H9 (cell line): ENCODE measurements at regions not wholly inside any gene's neighbourhood (a gene's known extent, or its start where the extent isn't known, plus 50 kb on each side); places are given as distances from the start of the nearest gene placed in this dataset.
A peak's percentile ranks its signal among the peaks of the same experiment; 100 is the strongest.

Experiments used
- DNase-seq: peaks from one replicate; pipeline ENCODE4 v3.0.0-alpha.2; 2017
- H2AFZ ChIP-seq: one replicate; pipeline ENCODE4 v1.6.1; 2013; ENCODE audit warnings: mild to moderate bottlenecking, low read length, control low read depth, moderate library complexity
- H2AK5ac ChIP-seq: 2 replicates; pipeline ENCODE4 v1.6.1; 2013; ENCODE audit warnings: low read length, control low read depth, mixed read lengths; ENCODE audit not compliant: insufficient read length
- H2BK120ac ChIP-seq: one replicate; pipeline ENCODE4 v1.6.1; 2013; ENCODE audit warnings: low read depth, mild to moderate bottlenecking, low read length, control low read depth, inconsistent platforms; ENCODE audit not compliant: poor library complexity, severe bottlenecking
- H2BK12ac ChIP-seq: 2 replicates; pipeline ENCODE4 v1.6.1; 2013; ENCODE audit warnings: low read length, control low read depth, mixed read lengths, low read depth; ENCODE audit not compliant: insufficient read length
- H2BK15ac ChIP-seq: 2 replicates; pipeline ENCODE4 v1.6.1; 2013; ENCODE audit warnings: low read depth, low read length, control low read depth
- H2BK20ac ChIP-seq: one replicate; pipeline ENCODE4 v1.6.1; 2013; ENCODE audit warnings: low read depth, mild to moderate bottlenecking, low read length, control low read depth, inconsistent platforms; ENCODE audit not compliant: poor library complexity, severe bottlenecking
- H2BK5ac ChIP-seq: 2 replicates; pipeline ENCODE4 v1.6.1; 2013; ENCODE audit warnings: low read length, control low read depth, mixed read lengths; ENCODE audit not compliant: insufficient read length
- H3K14ac ChIP-seq: 2 replicates; pipeline ENCODE4 v1.6.1; 2013; ENCODE audit warnings: low read length, control low read depth; ENCODE audit not compliant: insufficient read depth
- H3K18ac ChIP-seq: 2 replicates; pipeline ENCODE4 v1.6.1; 2013; ENCODE audit warnings: low read depth, mild to moderate bottlenecking, mixed read lengths, low read length, control low read depth; ENCODE audit not compliant: insufficient read length
- H3K23ac ChIP-seq: 2 replicates; pipeline ENCODE4 v1.6.1; 2013; ENCODE audit warnings: low read length, control low read depth, mixed read lengths, low read depth; ENCODE audit not compliant: insufficient read length
- H3K23me2 ChIP-seq: 2 replicates; pipeline ENCODE4 v1.6.1; 2013; ENCODE audit warnings: low read depth, mild to moderate bottlenecking, mixed read lengths, low read length, control low read depth; ENCODE audit not compliant: insufficient read length, poor library complexity, severe bottlenecking
- H3K27ac ChIP-seq: 2 replicates; pipeline ENCODE4 v1.5.1; 2013; ENCODE audit warnings: low read length, control low read depth, mixed read lengths, low read depth; ENCODE audit not compliant: insufficient read length
- H3K27me3 ChIP-seq: 2 replicates; pipeline ENCODE4 v1.6.1; 2013; ENCODE audit warnings: low read length, control low read depth, inconsistent platforms; ENCODE audit not compliant: insufficient read depth
- H3K4ac ChIP-seq: 2 replicates; pipeline ENCODE4 v1.6.1; 2013; ENCODE audit warnings: low read depth, mild to moderate bottlenecking, control low read depth, inconsistent platforms, low read length, moderate library complexity
- H3K4me1 ChIP-seq: 2 replicates; pipeline ENCODE4 v1.6.1; 2013; ENCODE audit warnings: low read length, control low read depth, inconsistent platforms; ENCODE audit not compliant: insufficient read depth
- H3K4me2 ChIP-seq: 2 replicates; pipeline ENCODE4 v1.6.1; 2013; ENCODE audit warnings: low read length, control low read depth, mixed read lengths; ENCODE audit not compliant: insufficient read length, insufficient read depth
- H3K56ac ChIP-seq: 2 replicates; pipeline ENCODE4 v1.6.1; 2013; ENCODE audit warnings: low read depth, mild to moderate bottlenecking, mixed read lengths, low read length, control low read depth; ENCODE audit not compliant: insufficient read length
- H3K79me1 ChIP-seq: 2 replicates; pipeline ENCODE4 v1.6.1; 2013; ENCODE audit warnings: low read depth, mild to moderate bottlenecking, moderate library complexity, low read length, control low read depth, inconsistent platforms; ENCODE audit not compliant: insufficient read depth, poor library complexity, severe bottlenecking
- H3K79me2 ChIP-seq: 2 replicates; pipeline ENCODE4 v1.6.1; 2013; ENCODE audit warnings: low read length, control low read depth, inconsistent platforms; ENCODE audit not compliant: insufficient read depth
- H3K9ac ChIP-seq: 2 replicates; pipeline ENCODE4 v1.6.1; 2013; ENCODE audit warnings: low read length, control low read depth, mixed read lengths; ENCODE audit not compliant: insufficient read length; ENCODE audit errors: extremely low read depth
- H3K9me3 ChIP-seq: one replicate; pipeline ENCODE4 v1.6.1; 2013; ENCODE audit warnings: low read depth, low read length, inconsistent platforms; ENCODE audit not compliant: control insufficient read depth
- H3T11ph ChIP-seq: one replicate; pipeline ENCODE4 v1.6.1; 2013; ENCODE audit warnings: mild to moderate bottlenecking, low read length, control low read depth, inconsistent platforms
- H4K20me1 ChIP-seq: one replicate; pipeline ENCODE4 v1.6.1; 2013; ENCODE audit not compliant: control insufficient read depth, insufficient read length, insufficient read depth
- H4K5ac ChIP-seq: 2 replicates; pipeline ENCODE4 v1.6.1; 2013; ENCODE audit warnings: low read depth, mild to moderate bottlenecking, mixed read lengths, low read length, control low read depth; ENCODE audit not compliant: insufficient read length
- H4K8ac ChIP-seq: replicated peaks from 2 replicates; pipeline ENCODE4 v1.6.1; 2013; ENCODE audit warnings: low read length, control low read depth, mixed read lengths, low read depth; ENCODE audit not compliant: insufficient read length
- H4K91ac ChIP-seq: 2 replicates; pipeline ENCODE4 v1.6.1; 2013; ENCODE audit warnings: low read depth, mild to moderate bottlenecking, moderate library complexity, mixed read lengths, low read length, control low read depth; ENCODE audit not compliant: insufficient read length
- H3K27ac Mint-ChIP-seq, 3 experiments: 2 replicates in 2 of 3; 3 replicates in 1 of 3; pipeline ENCODE4 v1.8.0; 2020 to 2021; ENCODE audit warnings: mixed read lengths in 3 of 3, mild to moderate bottlenecking in 1 of 3, moderate library complexity in 1 of 3
- H3K27me3 Mint-ChIP-seq: 2 replicates; pipeline ENCODE4 v1.8.0; 2021; ENCODE audit warnings: low read depth, mild to moderate bottlenecking, moderate library complexity, mixed read lengths
- H3K36me3 Mint-ChIP-seq, 3 experiments: 2 replicates in 2 of 3; 3 replicates in 1 of 3; pipeline ENCODE4 v1.8.0; 2020 to 2021; ENCODE audit warnings: low read depth in 3 of 3, mixed read lengths in 3 of 3; ENCODE audit not compliant: insufficient read depth in 1 of 3
- H3K4me1 Mint-ChIP-seq, 2 experiments: 2 replicates each; pipeline ENCODE4 v1.8.0; 2020; ENCODE audit warnings: mixed read lengths in 2 of 2
- H3K4me3 Mint-ChIP-seq, 2 experiments: 2 replicates in 1 of 2; 3 replicates in 1 of 2; pipeline ENCODE4 v1.8.0; 2020 to 2021; ENCODE audit warnings: mild to moderate bottlenecking in 2 of 2, mixed read lengths in 2 of 2, moderate library complexity in 1 of 2
- H3K9me3 Mint-ChIP-seq, 2 experiments: 2 replicates in 1 of 2; 3 replicates in 1 of 2; pipeline ENCODE4 v1.8.0; 2020; ENCODE audit warnings: mild to moderate bottlenecking in 2 of 2, mixed read lengths in 2 of 2, moderate library complexity in 1 of 2
- CTCF ChIP-seq: fragments of 200-600 bp; sonication (generic); conservative IDR thresholded peaks from 3 replicates; pipeline ENCODE4 v1.8.0; 2021; ENCODE audit warnings: antibody characterized with exemption, mild to moderate bottlenecking
- WGBS: extraction: QIAGEN DNeasy Blood & Tissue Kit; methylation state at CpG from one replicate; pipeline ENCODE4 v1.1.7; 2013; ENCODE audit warnings: missing lambda C conversion rate, low lambda C conversion rate, mixed read lengths; ENCODE audit not compliant: insufficient read length; ENCODE audit errors: extremely low coverage; 5-methylcytosine and 5-hydroxymethylcytosine counted together

GRCh38 chr4:180491210-180491609, 1752.0 kb upstream of the TENM3 start:
- no peaks in the 10 kb centered on the region for H3K79me2 ChIP-seq
- Mint-ChIP-seq H3K27me3 (no peaks in the 10 kb centered on the region), H3K36me3 (peaks cover 0 to 6% (median 1%) of the 10 kb centered on the region in 3 experiments; a peak in 2 of 7 replicates), H3K4me3 (no peak overlapping the region), H3K9me3 (peaks cover 0 to 6% of the 10 kb centered on the region in 2 experiments; a peak in 3 of 5 replicates), H3K27ac (peak overlapping the region in 1 of 3 experiments; percentile 45; a peak in 1 of 7 replicates), H3K4me1 (peaks cover 22 to 30% of the 10 kb centered on the region in 2 experiments)
- H3K4me2 ChIP-seq, result no peak overlapping the region
- H3K18ac ChIP-seq, result no peak overlapping the region
- H4K8ac ChIP-seq, result no peak overlapping the region
- H3K9me3 ChIP-seq, result no peaks in the 10 kb centered on the region
- no peaks in the 10 kb centered on the region for H4K20me1 ChIP-seq
- no peaks in the 10 kb centered on the region for H3K79me1 ChIP-seq
- no peak overlapping the region for H2BK5ac ChIP-seq
- no peak overlapping the region for H3K56ac ChIP-seq
- H3K4ac ChIP-seq, result no peak overlapping the region
- TF ChIP-seq CTCF, result no peak
- H2AK5ac ChIP-seq, result no peak overlapping the region
- H2BK20ac ChIP-seq, result no peak overlapping the region
- no CpG with 5 or more reads among the region's 2 CpGs for WGBS
- H3K4me1 ChIP-seq, result peaks cover 5% of the 10 kb centered on the region; the same call in 1 of the 2 replicates
- no peaks in the 10 kb centered on the region for H3K27me3 ChIP-seq
- H3T11ph ChIP-seq, result no peak overlapping the region
- H3K23ac ChIP-seq, result no peak overlapping the region
- H3K14ac ChIP-seq, result no peak overlapping the region
- no peak for DNase-seq
- no peak overlapping the region for H2BK12ac ChIP-seq
- no peak overlapping the region for H3K9ac ChIP-seq
- H3K23me2 ChIP-seq, result no peaks in the 10 kb centered on the region
- H4K91ac ChIP-seq, result no peak overlapping the region
- H2BK120ac ChIP-seq, result no peak overlapping the region
- H3K27ac ChIP-seq, result no peak overlapping the region
- no peak overlapping the region for H2AFZ ChIP-seq
- H4K5ac ChIP-seq, result no peak overlapping the region
- H2BK15ac ChIP-seq, result no peak overlapping the region
